ENCODE measurements at regions not wholly inside any gene's neighbourhood (a gene's known extent, or its start where the extent isn't known, plus 50 kb on each side); places are given as distances from the start of the nearest gene placed in this dataset.

- no peak for TF ChIP-seq POLR2A (IDR thresholded peaks at IDR 0.05)
- no peak for TF ChIP-seq CTCF (IDR thresholded peaks at IDR 0.05)
Observed at GRCh38 chr2:144673456-144673855, 153.5 kb upstream of the ZEB2 start.

Data from suprapubic skin (tissue), 3 donors.